ENCODE measurements at regions not wholly inside any gene's neighbourhood (a gene's known extent, or its start where the extent isn't known, plus 50 kb on each side); places are given as distances from the start of the nearest gene placed in this dataset.

- no peak for TF ChIP-seq EZH2phosphoT487 (IDR thresholded peaks at IDR 0.05; ENCODE audit: low read depth)
- TF ChIP-seq CTCF (IDR thresholded peaks at IDR 0.05; ENCODE audit: low read depth, low read length) = no peak
- Histone ChIP-seq H3K27ac (ENCODE audit: low read length) (no peak overlapping the region), H3K4me1 (ENCODE audit: low read length) (no peaks in the 10 kb centered on the region), H3K4me2 (ENCODE audit: low read length) (no peak overlapping the region), H2AFZ (ENCODE audit: low read depth, low read length) (no peak overlapping the region), H3K9ac (ENCODE audit: low read length) (no peak overlapping the region), H3K4me3 (ENCODE audit: low read length) (no peak overlapping the region), H3K36me3 (replicated peaks; ENCODE audit: low read depth, low read length) (no peaks in the 10 kb centered on the region), H3K9me3 (ENCODE audit: insufficient read depth, low read length) (no peaks in the 10 kb centered on the region), H3K79me2 (ENCODE audit: low read length) (no peaks in the 10 kb centered on the region), H4K20me1 (ENCODE audit: insufficient read depth, low read length) (no peaks in the 10 kb centered on the region), H3K27me3 (ENCODE audit: low read depth, low read length) (no peaks in the 10 kb centered on the region)
Measured at GRCh38 chr7:84261509-84261908, 66.9 kb upstream of the SEMA3A start.

DNA sequence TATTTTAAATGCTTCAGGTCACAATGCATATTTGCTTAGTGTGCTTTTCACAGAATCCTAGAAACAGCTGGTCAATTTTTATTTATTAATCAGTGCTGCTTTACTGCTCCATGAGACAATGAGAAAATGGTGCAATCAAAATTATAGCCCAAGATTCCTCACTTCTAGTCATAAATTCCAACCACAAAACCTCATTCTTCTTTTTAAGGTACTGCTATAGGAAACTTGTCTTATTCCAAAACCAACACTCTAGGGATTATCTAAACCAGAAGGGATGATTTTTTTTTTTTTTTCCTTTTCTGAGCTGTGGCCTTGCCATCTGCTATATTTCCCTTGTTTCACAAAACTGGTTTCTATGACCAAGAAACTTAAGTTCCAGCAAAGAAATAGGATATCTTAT is 64.0 kb upstream of the SEMA3A start:
- H3K4me1 ChIP-seq (ENCODE audit: low read length) = peaks cover 3% of the 10 kb centered on the region; the same call in 1 of the 2 replicates
- TF ChIP-seq CTCF (IDR thresholded peaks at IDR 0.05; ENCODE audit: low read depth, low read length) (no peak), EZH2phosphoT487 (IDR thresholded peaks at IDR 0.05; ENCODE audit: low read depth) (no peak)
- no peaks in the 10 kb centered on the region for H3K36me3 ChIP-seq (replicated peaks; ENCODE audit: low read depth, low read length)
- no peaks in the 10 kb centered on the region for H4K20me1 ChIP-seq (ENCODE audit: insufficient read depth, low read length)
- H2AFZ ChIP-seq (ENCODE audit: low read depth, low read length) = no peak overlapping the region
- no peak overlapping the region for H3K27ac ChIP-seq (ENCODE audit: low read length)
- H3K27me3 ChIP-seq (ENCODE audit: low read depth, low read length) = no peaks in the 10 kb centered on the region
- no peak overlapping the region for H3K4me3 ChIP-seq (ENCODE audit: low read length)
- no peak overlapping the region for H3K9ac ChIP-seq (ENCODE audit: low read length)
- H3K9me3 ChIP-seq (ENCODE audit: insufficient read depth, low read length) = no peaks in the 10 kb centered on the region
- H3K79me2 ChIP-seq (ENCODE audit: low read length) = no peaks in the 10 kb centered on the region
- H3K4me2 ChIP-seq (ENCODE audit: low read length) = no peak overlapping the region

- H3K4me2 ChIP-seq (ENCODE audit: low read length) = no peak overlapping the region
- no peaks in the 10 kb centered on the region for H3K9me3 ChIP-seq (ENCODE audit: insufficient read depth, low read length)
- no peaks in the 10 kb centered on the region for H3K79me2 ChIP-seq (ENCODE audit: low read length)
- no peaks in the 10 kb centered on the region for H4K20me1 ChIP-seq (ENCODE audit: insufficient read depth, low read length)
- H2AFZ ChIP-seq (ENCODE audit: low read depth, low read length) = no peak overlapping the region
- H3K27ac ChIP-seq (ENCODE audit: low read length) = no peak overlapping the region
- H3K27me3 ChIP-seq (ENCODE audit: low read depth, low read length) = no peaks in the 10 kb centered on the region
- peaks cover 3% of the 10 kb centered on the region; the same call in 1 of the 2 replicates for H3K4me1 ChIP-seq (ENCODE audit: low read length)
- H3K4me3 ChIP-seq (ENCODE audit: low read length) = no peak overlapping the region
- no peak overlapping the region for H3K9ac ChIP-seq (ENCODE audit: low read length)
- H3K36me3 ChIP-seq (replicated peaks; ENCODE audit: low read depth, low read length) = no peaks in the 10 kb centered on the region
- no peak for TF ChIP-seq EZH2phosphoT487 (IDR thresholded peaks at IDR 0.05; ENCODE audit: low read depth)
- no peak for TF ChIP-seq CTCF (IDR thresholded peaks at IDR 0.05; ENCODE audit: low read depth, low read length)
Measured at GRCh38 chr7:84256571-84256971, 62.0 kb upstream of the SEMA3A start.

- no peak for TF ChIP-seq CTCF (IDR thresholded peaks at IDR 0.05; ENCODE audit: low read depth, low read length)
- Histone ChIP-seq H3K27ac (ENCODE audit: low read length) (no peak overlapping the region), H3K9ac (ENCODE audit: low read length) (no peak overlapping the region), H3K4me1 (ENCODE audit: low read length) (peaks cover 36% of the 10 kb centered on the region), H3K79me2 (ENCODE audit: low read length) (no peaks in the 10 kb centered on the region), H3K4me2 (ENCODE audit: low read length) (no peak overlapping the region), H3K9me3 (ENCODE audit: insufficient read depth, low read length) (no peaks in the 10 kb centered on the region), H3K4me3 (ENCODE audit: low read length) (no peak overlapping the region), H4K20me1 (ENCODE audit: insufficient read depth, low read length) (no peaks in the 10 kb centered on the region), H3K27me3 (ENCODE audit: low read depth, low read length) (no peaks in the 10 kb centered on the region), H2AFZ (ENCODE audit: low read depth, low read length) (no peak overlapping the region), H3K36me3 (replicated peaks; ENCODE audit: low read depth, low read length) (peaks cover 3% of the 10 kb centered on the region)
Measured at GRCh38 chr7:84251277-84251781, 56.7 kb upstream of the SEMA3A start.

Measured in OCI-LY3 (cell line).